Activated CD4-positive, alpha-beta T cell treated with anti-CD3 and anti-CD28 coated beads for 24 hours (primary cell): ENCODE measurements at regions not wholly inside any gene's neighbourhood (a gene's known extent, or its start where the extent isn't known, plus 50 kb on each side); places are given as distances from the start of the nearest gene placed in this dataset.
"Not testable (repeated sequence)": the region's sequence is repeated elsewhere in the genome, so short reads cannot be mapped to it uniquely, and the experiment has no call there.

Experiments
- DNase-seq, 2 donors: peaks; one replicate each; pipeline ENCODE4 v3.0.0-alpha.2; 2020; ENCODE audit warnings: low read depth in 2 of 2

DNA sequence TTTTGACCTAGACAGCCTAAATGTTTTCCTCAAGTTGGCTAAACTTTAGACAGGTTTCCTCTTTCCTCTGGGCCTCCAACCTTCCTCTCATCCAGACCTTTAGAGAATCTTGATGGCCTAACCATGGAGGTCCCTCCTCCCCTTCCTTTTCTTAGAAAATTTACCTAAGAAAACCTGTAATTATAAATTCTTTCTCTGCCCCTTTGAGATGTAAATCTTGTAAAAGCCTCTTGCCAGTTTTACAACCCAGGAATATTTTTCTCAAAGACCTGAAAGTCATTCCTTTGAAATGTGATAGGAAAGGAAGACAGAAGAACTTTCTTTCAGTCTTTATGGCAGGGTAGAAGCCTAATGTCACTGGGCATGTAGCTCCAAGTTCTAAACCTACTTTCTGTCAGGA lies 1752.6 kb upstream of the C9orf72 start:
- no peak for DNase-seq

DNA sequence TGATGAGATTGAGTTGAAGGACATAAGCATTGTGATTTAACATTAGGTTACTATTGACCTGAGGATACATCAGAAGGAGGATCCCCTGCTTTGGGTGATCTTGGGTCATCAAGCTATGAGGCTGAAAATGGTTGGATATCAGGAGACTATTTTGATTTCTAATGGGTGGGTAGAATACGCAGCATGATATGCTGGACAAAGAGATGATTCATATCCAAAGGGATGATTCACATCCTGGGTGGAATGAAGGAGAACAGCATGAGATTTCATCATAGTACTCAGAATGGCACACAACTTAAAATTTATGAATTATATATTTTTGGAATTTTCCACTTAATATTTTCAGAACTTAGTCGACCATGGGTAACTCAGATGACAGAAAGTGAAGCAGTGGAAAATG lies 1759.5 kb upstream of the C9orf72 start:
- DNase-seq, result no peak

GRCh38 chr9:29336281-29336680 lies 1763.0 kb upstream of the C9orf72 start:
- no peak for DNase-seq

GRCh38 chr9:29339387-29339786 lies 1766.1 kb upstream of the C9orf72 start:
- DNase-seq, result no peak

GRCh38 chr9:29348999-29349398 lies 1775.7 kb upstream of the C9orf72 start:
- DNase-seq, result no peak

DNA sequence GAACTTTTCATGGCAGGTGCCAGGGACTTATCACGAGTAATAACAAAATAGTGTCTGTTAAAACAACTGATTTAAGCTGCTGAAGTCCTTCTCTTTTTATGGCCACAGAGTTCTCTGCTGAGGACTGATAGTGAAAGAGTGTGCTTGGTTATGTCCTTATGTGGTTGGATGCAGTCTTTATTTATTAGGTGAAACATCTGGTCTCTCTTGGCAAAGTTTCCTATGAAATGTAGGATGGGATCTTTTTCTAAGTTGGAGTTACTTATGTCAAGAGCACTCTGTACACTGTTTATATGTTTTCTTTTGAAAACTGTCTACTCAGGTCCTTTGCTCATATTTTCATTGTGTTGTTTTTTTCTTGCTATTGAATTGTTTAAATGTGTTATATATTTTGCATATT lies 1816.1 kb upstream of the C9orf72 start:
- no peak for DNase-seq

DNA sequence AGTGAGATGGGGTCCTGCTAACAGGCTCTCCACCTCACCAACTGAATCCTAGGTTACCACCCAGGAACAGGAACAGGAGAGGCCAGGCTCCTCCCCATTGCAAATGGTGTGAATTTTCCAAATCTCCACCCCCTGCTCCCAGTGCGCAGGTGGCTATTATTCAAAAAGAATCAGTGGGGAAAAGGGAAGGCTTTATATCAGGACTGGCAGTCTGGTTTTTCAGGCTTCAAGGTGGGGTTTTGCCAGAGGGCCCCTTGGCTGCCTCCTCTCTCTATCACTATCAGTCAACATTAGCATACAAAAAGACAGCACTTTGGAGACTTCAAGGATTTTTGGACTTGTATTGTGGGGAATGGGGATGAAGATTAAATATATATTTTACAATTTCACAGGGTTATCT lies 1817.6 kb upstream of the C9orf72 start:
- DNase-seq, result no peak

GRCh38 chr9:29393064-29393463 lies 1819.8 kb upstream of the C9orf72 start:
- no peak for DNase-seq

DNA sequence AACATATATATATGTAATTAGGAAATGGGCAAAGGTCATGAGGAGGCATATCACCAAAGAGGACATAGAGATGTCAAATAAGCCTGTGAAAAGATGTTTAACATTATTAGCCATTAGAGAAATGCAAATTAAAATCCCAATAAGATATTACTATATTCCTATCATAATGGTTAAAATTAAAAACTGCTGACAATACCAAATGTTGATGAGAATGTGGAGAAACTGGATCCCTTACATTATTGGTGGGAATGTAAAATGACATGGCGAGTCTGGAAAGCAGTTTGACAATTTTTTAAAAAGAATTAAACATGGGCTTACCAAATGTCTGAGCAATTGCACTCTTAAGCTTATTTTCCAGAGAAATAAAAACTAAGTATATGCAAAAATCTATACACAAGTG lies 1821.6 kb upstream of the C9orf72 start:
- no peak for DNase-seq

- no peak for DNase-seq
Observed at GRCh38 chr9:29397148-29397547, 1823.9 kb upstream of the C9orf72 start.

DNA sequence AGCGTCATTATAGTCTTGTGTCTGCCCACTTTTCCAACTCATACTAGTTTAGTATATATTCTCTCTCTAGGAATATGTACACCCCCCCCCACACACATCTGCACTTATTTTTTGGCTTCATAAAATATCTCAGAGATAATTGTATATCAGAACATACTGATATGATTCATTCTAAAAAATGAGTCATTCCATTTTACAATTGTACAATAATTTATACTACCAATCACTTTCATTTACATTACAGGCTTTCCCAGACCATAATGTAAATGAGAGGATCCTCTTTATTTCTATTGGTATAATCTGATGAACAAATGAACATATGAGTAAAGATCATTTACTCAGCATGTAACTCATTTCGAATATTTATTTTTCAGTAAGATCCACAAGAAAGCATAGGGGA lies 1842.9 kb upstream of the C9orf72 start:
- DNase-seq, result no peak

- no peak for DNase-seq
Observed at GRCh38 chr9:29422438-29422837, 1849.2 kb upstream of the C9orf72 start.

DNA sequence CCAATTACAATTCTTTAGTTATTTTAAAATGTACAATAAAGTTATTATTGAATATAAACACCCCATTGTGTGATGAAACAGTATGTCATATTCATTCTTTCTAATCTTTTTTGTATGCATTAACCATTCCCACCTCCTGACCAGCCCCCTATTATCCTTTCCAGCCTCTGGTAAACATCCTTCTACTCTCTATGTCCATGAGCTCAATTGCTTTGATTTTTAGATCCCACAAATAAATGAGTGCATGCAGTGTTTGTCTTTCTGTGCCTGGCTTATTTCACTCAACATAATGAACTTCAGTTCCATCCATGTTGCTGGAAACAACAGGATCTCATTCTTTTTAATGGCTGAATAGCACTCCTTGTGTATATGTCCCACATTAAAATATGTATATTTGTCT lies 1858.9 kb upstream of the C9orf72 start:
- no peak for DNase-seq

DNA sequence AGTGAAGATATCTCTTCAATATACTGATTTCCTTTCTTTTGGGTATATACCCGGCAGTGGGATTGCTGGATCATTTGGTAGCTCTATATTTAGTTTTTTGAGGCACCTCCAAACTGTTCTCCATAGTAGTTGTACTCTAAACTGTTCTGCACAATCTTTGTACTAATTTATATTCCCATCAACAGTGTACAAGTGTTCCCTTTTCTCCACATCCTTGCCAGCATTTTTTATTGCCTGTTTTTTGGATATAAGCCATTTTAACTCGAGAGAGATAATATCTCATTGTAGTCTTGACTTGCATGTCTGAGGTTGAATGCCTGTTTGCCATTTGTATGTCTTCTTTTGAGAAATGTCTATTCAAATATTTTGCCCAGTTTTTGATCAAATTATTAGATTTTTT lies 1859.4 kb upstream of the C9orf72 start:
- DNase-seq, result not testable (repeated sequence)

- DNase-seq, result no peak
Observed at GRCh38 chr9:29435368-29435767, 1862.1 kb upstream of the C9orf72 start.

DNA sequence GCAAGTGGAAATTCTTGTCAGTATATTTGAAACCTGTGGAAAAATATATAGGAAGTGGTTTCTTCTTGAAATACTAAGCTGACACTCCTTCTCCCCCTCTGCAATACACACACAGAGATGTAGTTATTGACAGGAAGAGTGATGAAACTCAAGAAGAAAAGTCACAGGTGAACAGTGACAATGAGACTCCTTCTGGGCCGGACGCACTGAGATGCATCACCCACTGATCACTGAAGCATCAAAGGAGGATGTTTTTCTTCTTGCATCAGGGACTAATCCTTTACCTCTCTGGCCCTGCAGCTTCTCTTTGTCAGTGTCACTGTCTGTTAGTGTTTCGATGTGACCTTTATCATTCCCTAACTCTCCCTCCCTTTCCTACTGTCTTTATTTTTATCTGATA lies 1864.2 kb upstream of the C9orf72 start:
- no peak for DNase-seq

GRCh38 chr9:29439961-29440360 lies 1866.7 kb upstream of the C9orf72 start:
- no peak for DNase-seq

DNA sequence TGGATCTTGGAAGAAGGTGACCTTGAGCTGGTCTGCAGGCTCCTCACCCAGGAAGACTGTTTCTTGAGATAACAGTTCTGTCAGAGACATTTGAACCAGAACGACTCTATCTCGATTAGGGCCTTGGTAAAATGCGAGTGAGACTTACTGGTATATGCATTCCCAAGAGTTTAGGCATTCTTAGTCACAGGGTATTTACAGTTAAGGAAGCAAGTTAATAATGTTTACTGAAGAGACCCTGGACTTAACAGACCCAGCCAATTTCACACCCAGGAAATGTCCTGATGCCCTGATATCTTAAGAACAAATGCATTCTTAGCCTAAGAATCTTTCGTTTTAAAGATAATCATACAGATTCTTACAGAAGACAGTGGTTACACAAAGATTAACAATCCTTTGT lies 1867.2 kb upstream of the C9orf72 start:
- DNase-seq, result no peak

DNA sequence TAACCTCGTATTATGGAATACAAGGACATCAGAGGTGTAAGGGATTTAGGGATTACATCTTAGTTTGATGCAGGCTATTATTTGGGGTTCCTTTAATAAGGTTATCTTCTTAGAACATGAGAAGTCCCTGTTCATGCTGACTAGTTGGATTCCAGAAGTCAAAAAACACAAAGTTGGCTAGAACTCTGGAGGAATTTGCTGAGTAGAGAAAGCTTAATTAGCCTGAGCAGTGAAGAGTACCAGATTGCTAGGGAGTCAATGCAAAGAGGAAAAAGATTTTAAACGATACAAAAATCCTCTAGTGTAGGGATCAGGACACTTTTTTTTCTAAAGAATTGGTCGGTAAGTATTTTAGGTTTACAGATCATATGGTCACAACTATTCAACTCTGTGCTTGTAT lies 1872.5 kb upstream of the C9orf72 start:
- DNase-seq, result no peak

DNA sequence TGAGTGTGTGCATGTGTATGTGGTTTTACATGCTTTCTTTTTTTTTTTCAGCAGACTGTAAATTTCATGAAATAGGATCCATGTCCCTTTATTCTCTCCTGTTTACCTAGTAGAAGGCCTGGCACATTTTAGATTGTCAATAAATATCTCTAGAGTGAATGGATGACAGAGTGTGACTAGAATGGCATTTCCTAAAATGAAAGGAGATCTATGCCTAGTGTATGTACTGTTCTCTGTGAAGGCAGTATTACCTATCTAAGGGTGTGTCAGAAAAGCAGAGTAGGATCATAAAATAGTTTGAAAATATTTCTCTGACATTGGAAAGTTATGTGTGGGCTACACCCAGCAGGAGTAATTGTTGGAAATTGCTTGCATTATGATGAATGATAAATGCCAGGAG lies 1876.0 kb upstream of the C9orf72 start:
- no peak for DNase-seq

GRCh38 chr9:29450343-29450875 lies 1877.1 kb upstream of the C9orf72 start:
- not testable (repeated sequence) for DNase-seq

DNA sequence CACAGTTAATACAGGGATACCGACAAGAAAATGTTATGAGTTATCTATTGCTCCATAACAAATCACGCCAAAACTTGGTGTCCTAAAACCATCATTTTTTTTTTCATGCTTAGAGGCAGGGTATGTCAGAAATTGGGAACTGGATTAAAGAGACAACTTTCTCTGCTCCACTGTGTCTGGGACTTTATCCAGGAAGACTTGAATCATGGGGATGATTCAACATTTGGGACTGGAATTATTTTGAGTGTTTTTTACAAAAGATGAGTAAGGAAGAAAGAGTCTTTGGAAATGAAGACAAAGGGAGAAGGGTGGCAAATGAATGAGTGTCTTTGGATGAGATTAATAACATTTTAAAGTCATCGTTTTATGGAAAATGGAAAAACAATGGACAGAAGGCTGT lies 1883.7 kb upstream of the C9orf72 start:
- no peak for DNase-seq

- no peak for DNase-seq
Observed at GRCh38 chr9:29475471-29475870, 1902.2 kb upstream of the C9orf72 start.

DNA sequence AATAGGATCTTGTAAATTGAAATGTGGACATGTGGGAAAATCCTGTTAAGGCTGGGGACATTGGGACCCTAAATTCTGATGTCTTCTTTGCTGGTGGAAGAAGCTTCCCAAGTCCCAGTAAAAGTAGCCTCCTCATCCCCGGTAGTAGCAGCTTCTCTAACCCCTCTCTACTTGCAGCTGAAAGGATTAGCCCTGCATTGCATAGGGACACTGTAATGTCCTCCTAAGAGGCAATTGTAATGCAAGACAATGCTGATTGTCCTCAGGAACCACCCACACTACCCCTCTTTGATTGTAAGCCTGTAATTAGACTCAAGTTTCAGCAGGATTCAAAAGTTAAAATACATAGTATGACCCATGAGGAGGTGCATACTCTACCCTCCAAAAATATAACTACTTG lies 1938.4 kb upstream of the C9orf72 start:
- DNase-seq, result no peak

- no peak for DNase-seq
Observed at GRCh38 chr9:29514336-29514735, 1941.1 kb upstream of the C9orf72 start.
